ENCODE measurements at regions not wholly inside any gene's neighbourhood (a gene's known extent, or its start where the extent isn't known, plus 50 kb on each side); places are given as distances from the start of the nearest gene placed in this dataset.

- TF ChIP-seq EZH2 (IDR thresholded peaks at IDR 0.05; ENCODE audit: insufficient read depth, low read length) (no peak), CTCF (IDR thresholded peaks at IDR 0.05; ENCODE audit: insufficient read depth, low read depth, low read length) (no peak)
Observed at GRCh38 chr11:127795326-127795725, 792.0 kb downstream of the ETS1 start.

Data from astrocyte (in vitro differentiated cells and primary cell).